Tibial artery (tissue), 4 donors: ENCODE measurements at regions not wholly inside any gene's neighbourhood (a gene's known extent, or its start where the extent isn't known, plus 50 kb on each side); places are given as distances from the start of the nearest gene placed in this dataset.

Experiments used
- DNase-seq, 2 donors: peaks; one replicate each; pipeline ENCODE4 v3.0.0-alpha.2; 2019
- H3K27ac ChIP-seq, 2 donors: fragments of 200-600 bp; sonication (generic) in 1 of 2; 1 replicate in 1 of 2; 2 replicates in 1 of 2; pipeline ENCODE4 v1.5.1; 2018 to 2019; ENCODE audit warnings: mild to moderate bottlenecking in 1 of 2
- H3K27me3 ChIP-seq, 2 donors: fragments of 200-600 bp; sonication (generic) in 1 of 2; one replicate each; pipeline versions ENCODE4 v1.5.1 to v1.6.0; 2016 to 2019
- H3K36me3 ChIP-seq, 3 donors: fragments of 200-600 bp; sonication (generic) in 2 of 3; one replicate each; pipeline ENCODE4 v1.5.1; 2016 to 2019; ENCODE audit warnings: mild to moderate bottlenecking in 2 of 3
- H3K4me1 ChIP-seq, 4 donors: fragments of 200-600 bp; sonication (generic) in 2 of 4; 1 replicate in 3 of 4; 2 replicates in 1 of 4; pipeline ENCODE4 v1.5.1; 2016 to 2019
- H3K4me3 ChIP-seq, 2 donors: fragments of 200-600 bp; sonication (generic) in 1 of 2; 1 replicate in 1 of 2; 2 replicates in 1 of 2; pipeline ENCODE4 v1.5.1; 2018 to 2019; ENCODE audit warnings: mild to moderate bottlenecking in 2 of 2
- H3K9me3 ChIP-seq, 3 donors: fragments of 200-600 bp; sonication (generic) in 1 of 3; one replicate each; pipeline ENCODE4 v1.5.1; 2016 to 2019
- CTCF ChIP-seq, 2 experiments: fragments of 200-600 bp in 1 of 2; fragments of 450-650 bp in 1 of 2; IDR thresholded peaks; one replicate each; pipeline ENCODE4 v1.5.1; 2017 to 2019; ENCODE audit warnings: antibody characterized with exemption in 2 of 2, mild to moderate bottlenecking in 1 of 2, moderate library complexity in 1 of 2
- intact Hi-C: fragments of 100-400 bp; cut with DNase I; formaldehyde crosslinking; loops from one replicate; pipeline ENCODE4 v1.15.0; 2023; ENCODE audit warnings: low total_unique reads

GRCh38 chrX:20418379-20419150 is 151.9 kb upstream of the RPS6KA3 start:
- intact Hi-C loops, result no loop called here
- Histone ChIP-seq H3K27ac (no peak overlapping the region), H3K4me3 (no peak overlapping the region), H3K9me3 (no peaks in the 10 kb centered on the region), H3K27me3 (no peaks in the 10 kb centered on the region), H3K36me3 (no peaks in the 10 kb centered on the region), H3K4me1 (no peaks in the 10 kb centered on the region)
- DNase-seq, result no peak
- no peak for TF ChIP-seq CTCF (IDR thresholded peaks at IDR 0.05)

GRCh38 chrX:20414762-20415445 is 148.2 kb upstream of the RPS6KA3 start:
- H3K4me1 ChIP-seq, result no peaks in the 10 kb centered on the region
- H3K9me3 ChIP-seq, result no peaks in the 10 kb centered on the region
- H3K36me3 ChIP-seq, result no peaks in the 10 kb centered on the region
- no peak overlapping the region for H3K4me3 ChIP-seq
- H3K27me3 ChIP-seq, result no peaks in the 10 kb centered on the region
- DNase-seq, result no peak
- intact Hi-C loops, result no loop called here
- no peak overlapping the region for H3K27ac ChIP-seq
- TF ChIP-seq CTCF (IDR thresholded peaks at IDR 0.05), result no peak

GRCh38 chrX:20414066-20414465 is 147.4 kb upstream of the RPS6KA3 start:
- no peak overlapping the region for H3K4me3 ChIP-seq
- no peaks in the 10 kb centered on the region for H3K27me3 ChIP-seq
- H3K27ac ChIP-seq, result no peak overlapping the region
- no peaks in the 10 kb centered on the region for H3K9me3 ChIP-seq
- no peak for TF ChIP-seq CTCF (IDR thresholded peaks at IDR 0.05)
- no peaks in the 10 kb centered on the region for H3K36me3 ChIP-seq
- no peaks in the 10 kb centered on the region for H3K4me1 ChIP-seq
- no peak for DNase-seq
- intact Hi-C loops, result no loop called here

GRCh38 chrX:20412871-20413486 is 146.3 kb upstream of the RPS6KA3 start:
- Histone ChIP-seq H3K27ac (no peak overlapping the region), H3K27me3 (no peaks in the 10 kb centered on the region), H3K4me3 (no peak overlapping the region), H3K36me3 (no peaks in the 10 kb centered on the region), H3K9me3 (no peaks in the 10 kb centered on the region), H3K4me1 (no peaks in the 10 kb centered on the region)
- DNase-seq, result peak in 1 of 2 donors; percentile 55
- intact Hi-C loops, result no loop called here
- no peak for TF ChIP-seq CTCF (IDR thresholded peaks at IDR 0.05)

GRCh38 chrX:20410540-20410939 is 143.8 kb upstream of the RPS6KA3 start:
- Histone ChIP-seq H3K36me3 (no peaks in the 10 kb centered on the region), H3K27ac (no peak overlapping the region), H3K9me3 (no peaks in the 10 kb centered on the region), H3K4me3 (no peak overlapping the region), H3K4me1 (no peaks in the 10 kb centered on the region), H3K27me3 (no peaks in the 10 kb centered on the region)
- intact Hi-C loops, result no loop called here
- no peak for DNase-seq
- TF ChIP-seq CTCF (IDR thresholded peaks at IDR 0.05), result no peak
